GM21786 (cell line): ENCODE measurements at regions not wholly inside any gene's neighbourhood (a gene's known extent, or its start where the extent isn't known, plus 50 kb on each side); places are given as distances from the start of the nearest gene placed in this dataset.
A peak's percentile ranks its signal among the peaks of the same experiment; 100 is the strongest.
"Not testable (repeated sequence)": the region's sequence is repeated elsewhere in the genome, so short reads cannot be mapped to it uniquely, and the experiment has no call there.

Source experiments
- ATAC-seq: cut with Tn5 transposase; IDR thresholded peaks from one replicate; pipeline ENCODE4 v1.9.1; 2021; ENCODE audit not compliant: unreplicated experiment

DNA sequence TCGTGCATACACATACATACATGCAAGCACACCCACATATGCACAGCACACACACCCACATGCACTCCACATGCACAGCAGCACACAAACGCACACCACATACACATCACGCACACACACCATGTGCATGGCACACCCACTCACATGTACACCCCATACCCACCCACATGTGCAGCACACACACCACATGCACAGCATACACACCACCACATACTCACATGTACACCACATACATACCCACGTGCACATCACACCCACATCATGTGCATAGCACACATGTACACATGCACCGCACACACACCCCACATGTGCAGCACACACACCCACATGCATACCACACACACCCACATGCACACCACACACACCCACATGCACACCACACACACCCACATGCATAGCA is 132.0 kb upstream of the RGPD4 start:
- no peak for ATAC-seq

DNA sequence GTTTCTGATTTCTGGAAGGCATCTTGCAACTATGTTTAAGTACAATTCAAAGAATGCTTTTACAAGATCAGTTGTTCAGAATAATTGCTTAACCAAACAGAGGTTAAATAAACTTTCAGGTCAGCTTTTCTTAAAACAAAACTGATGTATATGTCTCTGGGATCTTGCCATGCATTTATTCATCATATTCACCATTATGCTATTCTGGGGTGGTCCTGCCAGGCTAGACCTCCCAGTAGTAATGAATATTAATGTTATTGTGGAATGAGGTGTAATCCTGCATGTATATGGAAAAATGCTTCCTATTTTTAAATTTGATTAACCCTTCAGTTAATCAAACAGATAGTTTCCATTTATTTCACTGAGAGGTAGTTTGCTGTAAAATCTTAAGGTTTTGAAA is 129.3 kb upstream of the RGPD4 start:
- no peak for ATAC-seq

DNA sequence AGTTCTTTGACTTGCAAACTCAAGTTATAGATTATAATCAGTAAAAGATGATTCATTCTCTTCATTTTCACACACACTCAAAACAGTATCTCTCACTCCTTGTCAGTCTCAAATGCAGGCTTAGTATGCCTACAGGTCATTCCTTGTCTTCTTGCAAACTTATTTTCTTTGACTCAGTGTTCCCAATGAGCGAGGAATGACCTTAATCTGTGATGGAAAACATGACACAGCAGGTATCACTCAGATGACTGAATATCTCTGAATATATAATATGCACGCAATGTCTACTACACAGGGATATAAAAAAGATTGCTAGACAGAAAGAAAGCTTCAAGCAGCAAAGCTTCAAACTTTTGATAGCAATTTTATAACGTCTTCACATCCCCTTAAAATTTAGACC is 127.8 kb upstream of the RGPD4 start:
- ATAC-seq = no peak

DNA sequence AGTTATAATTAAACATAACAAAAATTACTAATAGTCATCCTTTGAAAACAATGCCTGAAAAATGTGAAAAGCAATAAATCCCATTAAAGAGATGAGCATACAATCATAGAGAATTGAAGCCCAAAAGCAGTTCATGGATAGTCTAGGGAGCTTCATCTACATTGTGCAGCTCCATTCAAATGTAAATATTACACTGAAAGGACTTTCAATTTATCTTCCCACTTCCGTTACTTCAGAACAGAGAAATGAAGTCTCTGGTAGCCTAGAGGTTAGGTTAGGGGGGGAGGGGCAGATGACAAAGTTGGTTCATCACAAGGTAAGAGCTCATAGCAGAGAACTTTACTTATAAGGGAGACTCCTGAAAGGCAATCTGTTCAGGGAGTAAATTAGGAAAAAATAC is 126.6 kb upstream of the RGPD4 start:
- no peak for ATAC-seq

DNA sequence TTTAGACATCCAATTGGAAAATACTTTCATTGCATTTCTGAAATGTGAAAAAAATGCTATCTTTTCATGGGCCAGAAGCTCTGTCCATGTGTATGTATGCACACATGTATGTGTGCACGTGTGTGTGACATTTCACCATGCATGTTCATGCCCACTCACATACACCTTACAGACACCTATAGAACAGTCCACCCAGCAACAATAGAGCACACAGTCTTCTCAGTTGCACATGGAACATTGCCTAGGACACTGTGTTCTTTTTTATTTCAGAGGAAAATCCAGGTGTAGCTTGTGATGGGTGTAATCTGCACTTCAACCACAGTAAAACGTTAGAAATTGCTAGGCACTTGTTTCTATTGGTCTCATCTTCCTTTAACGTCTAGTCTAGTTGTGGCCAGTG is 114.8 kb upstream of the RGPD4 start:
- ATAC-seq = no peak

DNA sequence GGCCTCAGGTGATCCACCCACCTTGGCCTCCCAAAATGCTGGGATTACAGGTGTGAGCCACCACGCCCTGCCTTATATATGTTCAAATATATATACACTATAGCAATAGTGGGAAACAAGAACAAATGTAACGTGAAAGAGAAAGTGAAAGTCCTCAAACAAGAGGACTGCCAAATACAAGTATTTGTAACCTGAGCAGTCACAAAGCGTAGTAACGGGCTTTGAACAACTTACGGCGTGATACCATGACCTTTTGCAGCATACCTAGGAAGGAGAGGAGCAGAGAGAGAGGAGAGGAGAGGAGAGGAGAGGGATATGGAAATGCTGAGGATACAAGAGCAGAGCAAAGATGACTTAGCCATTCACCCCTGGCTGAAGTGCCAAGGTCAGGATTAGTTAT is 113.8 kb upstream of the RGPD4 start:
- peak; percentile 84 for ATAC-seq

DNA sequence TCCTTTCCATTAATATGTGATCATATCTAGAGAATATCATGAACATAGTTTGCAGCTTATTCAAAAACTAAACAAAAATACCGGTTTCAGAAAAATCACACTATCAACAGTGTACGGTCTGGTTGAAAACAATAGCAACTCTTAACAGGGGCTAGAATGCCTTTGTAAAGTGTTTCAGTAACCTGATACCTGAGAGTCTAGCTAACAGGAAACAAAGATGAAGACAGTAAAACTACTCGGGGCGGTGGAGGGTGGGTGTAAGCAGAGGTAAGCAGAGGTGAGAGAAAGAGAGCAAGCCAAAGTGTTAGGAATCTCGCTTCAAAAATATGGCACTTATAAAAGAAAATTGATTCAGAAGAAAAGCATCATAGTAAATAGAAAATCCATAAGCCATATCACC is 109.0 kb upstream of the RGPD4 start:
- no peak for ATAC-seq

DNA sequence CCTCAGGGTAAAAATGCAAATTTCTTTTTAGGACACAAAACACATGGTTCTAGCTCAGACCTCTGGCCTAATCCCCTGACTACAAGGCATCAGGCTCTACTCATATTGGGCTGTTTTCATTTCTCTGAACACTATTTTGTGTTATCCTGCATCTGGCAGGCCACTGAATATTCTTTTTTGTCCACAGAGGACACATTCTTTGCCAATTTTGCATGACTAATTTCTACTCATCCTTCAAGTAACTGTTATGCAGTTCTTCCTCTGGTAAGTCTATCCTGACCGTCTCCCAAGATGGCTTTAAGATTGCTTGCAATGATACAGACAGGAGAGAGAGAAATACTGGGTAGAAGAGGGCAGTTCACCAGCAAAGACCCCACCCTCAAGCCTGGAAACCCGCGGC is 107.6 kb upstream of the RGPD4 start:
- no peak for ATAC-seq

DNA sequence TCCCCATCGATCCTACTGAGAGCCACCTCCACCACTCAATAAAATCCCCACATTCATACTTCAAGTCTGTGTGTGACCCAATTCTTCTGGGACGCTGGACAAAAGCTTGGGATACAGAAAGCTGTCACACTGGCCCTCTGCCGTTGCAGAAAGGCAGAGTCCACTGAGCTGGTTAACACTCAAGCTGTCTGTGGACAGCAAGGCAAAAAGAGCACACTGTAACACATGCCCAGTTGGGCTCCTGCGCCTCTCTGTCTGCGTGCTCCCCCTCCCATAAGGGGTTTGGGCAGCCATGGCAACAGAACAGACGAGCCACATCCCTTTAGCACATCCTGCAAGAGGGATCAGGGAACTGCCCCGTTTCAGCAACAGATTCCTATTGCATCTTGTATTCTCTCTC is 106.9 kb upstream of the RGPD4 start:
- ATAC-seq = no peak

DNA sequence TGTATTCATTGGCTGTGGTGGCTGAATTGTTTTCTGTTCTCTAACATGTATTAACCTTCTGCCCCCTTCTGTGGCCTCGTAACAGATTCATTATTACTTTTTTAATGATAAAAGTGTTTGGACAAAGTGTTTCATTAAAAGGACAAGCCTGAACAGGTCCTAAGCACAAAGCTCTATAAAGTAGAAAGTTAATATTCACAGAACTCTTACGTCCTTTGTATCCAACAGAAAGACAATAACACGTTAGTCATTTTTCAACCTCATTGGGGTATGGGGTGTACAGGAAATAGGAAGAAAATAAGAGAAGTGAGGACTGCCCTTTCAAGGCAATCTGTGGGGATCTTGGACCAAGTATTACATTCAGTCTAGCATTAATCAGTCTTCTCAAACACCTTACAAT is 105.5 kb upstream of the RGPD4 start:
- ATAC-seq = no peak

DNA sequence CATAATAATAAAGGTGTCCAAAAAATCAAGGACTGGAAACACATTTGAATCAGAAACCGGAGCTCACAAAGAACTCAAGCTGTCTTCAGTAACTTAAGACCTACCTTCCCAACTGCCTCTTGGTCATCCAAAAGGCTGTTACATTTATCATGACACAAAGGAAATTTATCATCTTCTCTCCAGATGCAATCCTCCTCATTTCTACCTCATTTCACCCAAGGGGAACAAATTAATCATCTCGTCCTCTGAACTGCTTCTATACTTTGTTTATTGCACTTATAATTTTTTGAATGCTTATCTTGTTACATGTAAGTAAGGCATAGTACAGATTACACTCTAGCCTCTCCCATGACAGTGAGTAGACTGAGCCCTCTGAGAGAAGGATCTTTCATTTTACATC is 105.1 kb upstream of the RGPD4 start:
- no peak for ATAC-seq

DNA sequence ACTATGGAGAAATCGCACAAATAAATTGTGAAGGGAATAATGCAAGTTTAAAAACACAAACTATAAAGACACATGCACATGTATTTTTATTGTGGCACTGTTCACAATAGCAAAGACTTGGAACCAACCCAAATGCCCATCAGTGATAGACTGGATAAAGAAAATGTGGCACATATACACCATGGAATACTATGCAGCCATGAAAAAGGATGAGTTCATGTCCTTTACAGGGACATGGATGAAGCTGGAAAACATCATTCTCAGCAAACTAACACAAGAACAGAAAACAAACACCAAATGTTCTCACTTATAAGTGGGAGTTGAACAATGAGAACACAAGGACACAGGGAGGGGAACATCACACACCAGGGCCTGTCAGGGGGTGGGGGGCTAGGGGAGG is 100.9 kb upstream of the RGPD4 start:
- ATAC-seq = not testable (repeated sequence)

DNA sequence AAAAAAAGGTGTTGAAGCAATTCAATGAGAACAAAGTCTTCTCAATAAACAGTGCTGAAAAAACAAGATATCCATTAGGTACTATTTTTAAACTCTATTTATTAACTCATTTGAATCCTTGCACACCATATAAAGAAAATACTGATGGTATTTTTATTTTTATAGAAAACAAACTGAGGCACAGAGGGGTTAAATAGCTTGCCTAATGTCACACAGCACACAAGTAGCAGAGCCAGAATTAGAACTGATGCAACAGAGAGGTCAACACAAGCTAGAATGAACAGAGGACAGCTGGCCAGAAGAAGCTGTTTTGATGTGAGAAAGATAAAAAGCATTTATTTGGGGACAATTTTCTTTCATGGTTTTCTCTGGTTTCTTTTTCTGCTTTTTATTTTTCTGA is 99.4 kb upstream of the RGPD4 start:
- ATAC-seq = no peak

DNA sequence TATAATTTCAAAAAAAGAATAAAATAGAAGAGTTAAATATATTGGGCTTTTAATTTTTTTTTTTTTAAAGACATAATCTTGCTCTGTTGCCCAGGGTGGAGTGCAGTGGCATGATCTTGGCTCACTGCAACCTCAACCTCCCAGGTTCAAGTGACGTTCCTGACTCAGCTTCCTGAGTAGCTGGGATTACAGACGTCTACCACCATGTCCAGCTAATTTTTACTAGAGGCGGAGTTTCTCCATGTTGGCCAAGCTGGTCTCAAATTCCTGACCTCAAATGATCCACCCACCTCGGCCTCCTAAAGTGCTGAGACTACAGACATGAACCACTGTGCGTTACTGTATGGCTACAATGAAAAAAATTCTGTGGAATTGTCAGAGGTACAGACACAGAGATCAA is 98.1 kb upstream of the RGPD4 start:
- ATAC-seq = no peak

DNA sequence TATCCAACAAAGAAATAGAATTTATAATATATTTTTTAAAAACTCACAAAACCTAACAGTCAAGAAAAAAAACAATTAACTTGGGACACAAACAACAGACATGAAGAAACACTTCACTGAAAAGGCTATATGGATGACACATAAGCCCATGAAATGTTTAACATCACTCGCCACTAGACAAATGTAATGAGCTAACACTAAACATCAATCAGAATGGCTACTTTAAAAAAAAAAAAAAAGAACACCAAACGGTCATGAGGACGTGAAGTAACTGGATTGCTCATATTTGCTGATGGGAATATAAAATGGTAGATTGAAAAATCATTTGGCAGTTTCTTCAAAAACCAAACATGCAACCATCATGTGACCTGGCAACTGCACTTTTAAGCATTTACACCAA is 97.3 kb upstream of the RGPD4 start:
- no peak for ATAC-seq

DNA sequence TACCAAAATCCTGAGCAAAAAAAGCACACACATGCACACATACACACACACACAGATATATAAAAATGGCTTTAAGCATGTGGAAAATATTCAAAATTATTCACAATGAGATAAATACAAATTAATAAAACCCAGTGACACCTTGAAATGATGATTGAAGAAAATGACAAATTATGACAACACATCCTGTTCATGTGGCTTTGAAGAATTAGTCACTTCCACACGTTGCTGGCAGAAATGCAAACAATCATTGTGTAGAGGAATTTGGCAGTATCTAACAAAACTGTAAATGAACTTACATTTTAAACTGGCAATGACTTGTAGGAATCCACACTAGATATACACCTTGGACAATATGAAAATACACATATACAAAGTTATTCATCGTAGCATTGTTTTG is 95.8 kb upstream of the RGPD4 start:
- no peak for ATAC-seq

DNA sequence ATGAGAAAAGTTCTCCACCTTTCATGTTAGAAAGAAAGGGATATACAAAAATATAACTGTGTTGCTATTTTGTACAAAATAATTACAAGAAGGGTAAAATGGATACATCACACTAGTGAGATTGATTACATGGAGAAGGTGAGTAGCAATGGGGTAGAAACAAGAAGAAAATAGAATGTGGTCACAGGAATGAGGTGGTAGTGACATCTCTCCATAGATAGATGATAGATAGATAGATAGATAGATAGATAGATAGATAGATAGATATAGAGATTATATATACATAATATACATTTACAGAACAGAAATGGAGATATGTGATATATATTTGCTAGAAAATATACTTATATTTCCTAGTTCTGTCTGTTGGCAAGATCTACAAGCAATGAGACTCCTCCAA is 95.3 kb upstream of the RGPD4 start:
- no peak for ATAC-seq

DNA sequence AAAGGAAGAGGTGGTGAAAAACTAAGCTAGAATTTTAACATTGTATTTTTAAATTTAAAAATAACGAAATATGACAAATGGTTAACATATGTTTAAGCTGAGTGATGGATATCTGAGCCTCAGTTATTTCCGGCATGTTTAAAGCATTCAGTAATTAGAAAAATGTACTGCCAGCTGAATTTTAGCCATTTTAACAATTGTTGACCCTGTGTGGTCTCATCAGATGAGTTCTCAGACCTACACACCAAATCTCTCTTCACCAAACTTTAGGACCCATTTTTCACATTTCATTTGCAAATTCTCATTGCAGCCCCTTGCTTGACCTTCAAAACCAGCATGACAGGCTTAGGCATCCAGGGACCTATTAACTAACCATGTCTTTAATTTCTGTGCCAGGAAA is 91.5 kb upstream of the RGPD4 start:
- ATAC-seq = no peak

DNA sequence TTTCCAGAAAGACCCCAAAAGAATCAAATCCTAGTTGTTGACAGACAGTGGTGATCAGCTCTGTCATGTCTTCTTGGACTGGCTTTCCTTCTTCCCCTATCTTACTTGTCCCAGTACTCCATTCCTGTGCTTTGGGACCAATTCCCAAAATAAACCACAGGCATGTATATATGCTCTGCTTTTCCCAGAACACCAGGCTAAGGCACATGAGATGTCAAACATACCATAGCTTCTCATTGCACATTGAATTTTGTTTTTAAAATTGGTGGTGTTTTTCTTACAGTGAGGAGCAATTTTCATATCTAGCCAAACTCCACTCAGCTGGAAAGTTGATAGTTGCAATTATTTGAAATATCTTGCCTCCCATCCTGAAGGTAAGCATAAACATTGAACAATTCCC is 88.9 kb upstream of the RGPD4 start:
- no peak for ATAC-seq

DNA sequence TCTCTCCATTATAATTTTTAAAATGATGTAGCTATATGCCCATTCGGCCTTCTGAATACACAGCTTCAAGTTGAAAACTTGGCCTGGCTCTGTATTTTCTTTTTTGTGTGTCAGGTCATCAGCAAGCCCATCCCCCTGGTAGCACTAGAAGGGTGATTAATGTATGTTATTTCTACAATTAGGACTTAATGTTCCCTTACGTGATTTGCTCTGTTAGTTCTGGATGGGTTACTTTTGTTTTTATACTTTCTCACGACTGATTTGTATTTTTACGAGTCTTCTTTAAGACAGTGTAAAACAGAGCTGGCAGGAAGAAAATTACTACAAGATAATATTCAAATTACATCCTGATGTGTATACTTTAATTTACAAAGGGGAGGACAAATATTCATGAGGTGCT is 88.4 kb upstream of the RGPD4 start:
- ATAC-seq = no peak

DNA sequence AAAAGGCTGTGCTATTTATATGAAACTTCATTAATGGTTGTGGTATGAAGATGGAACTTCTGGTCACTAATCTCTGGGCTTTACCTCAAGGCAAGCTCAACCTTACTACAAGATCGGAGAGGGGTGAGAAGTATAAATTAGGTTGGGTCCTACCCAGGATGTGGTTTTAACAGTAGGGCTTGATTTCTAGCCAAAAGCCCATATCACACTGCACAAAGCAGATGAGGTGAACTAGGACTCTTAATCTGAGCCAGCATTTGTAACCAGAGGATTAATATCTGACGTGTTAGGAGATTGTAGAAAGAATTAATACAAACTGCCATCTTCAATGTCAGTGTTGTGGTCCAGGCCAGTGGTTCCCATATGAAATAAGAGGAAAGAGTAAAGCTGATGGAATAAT is 86.4 kb upstream of the RGPD4 start:
- no peak for ATAC-seq

DNA sequence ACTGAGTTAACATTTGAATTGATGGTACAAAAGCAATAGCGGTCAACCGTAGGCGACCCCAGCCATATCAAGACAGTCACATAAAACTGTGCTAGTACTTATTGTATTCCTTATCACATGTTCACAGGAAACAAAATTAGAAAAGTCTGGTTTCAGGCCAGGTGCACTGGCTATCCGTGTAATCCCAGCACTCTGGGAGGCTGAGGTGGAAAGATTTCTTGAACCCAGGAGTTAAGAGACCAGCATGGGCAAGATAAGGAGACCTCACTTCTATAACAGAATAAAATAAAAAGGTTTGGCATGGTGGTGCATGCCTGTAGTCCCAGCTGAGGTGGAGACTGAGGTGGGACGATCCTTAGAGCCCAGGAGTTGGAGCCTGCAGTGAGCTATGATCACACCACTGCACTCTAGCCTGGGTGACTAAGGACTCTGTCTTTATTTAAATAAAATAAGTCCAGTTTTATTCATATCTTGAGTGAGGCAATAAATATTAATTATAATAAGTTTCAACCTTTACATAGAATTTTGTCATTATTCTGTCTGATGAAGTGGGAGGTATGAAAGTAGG is 84.1 kb upstream of the RGPD4 start:
- ATAC-seq = no peak

DNA sequence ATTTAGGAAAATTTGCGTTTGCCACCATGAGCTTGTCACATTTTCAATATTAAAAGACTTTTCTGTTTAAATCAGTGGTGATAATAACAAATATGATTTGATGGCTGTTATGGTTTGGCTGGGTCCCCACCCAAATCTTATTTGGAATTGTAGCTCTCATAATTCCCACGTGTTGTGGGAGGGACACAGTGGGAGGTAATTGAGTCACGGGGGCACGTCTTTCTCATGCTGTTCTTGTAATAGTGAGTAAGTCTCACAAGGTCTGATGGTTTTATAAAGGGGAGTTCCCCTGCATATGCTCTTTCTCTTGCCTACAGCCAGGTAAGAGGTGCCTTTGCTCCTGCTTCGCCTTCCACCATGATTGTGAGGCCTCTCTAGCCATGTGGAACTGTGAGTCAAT is 83.4 kb upstream of the RGPD4 start:
- no peak for ATAC-seq

DNA sequence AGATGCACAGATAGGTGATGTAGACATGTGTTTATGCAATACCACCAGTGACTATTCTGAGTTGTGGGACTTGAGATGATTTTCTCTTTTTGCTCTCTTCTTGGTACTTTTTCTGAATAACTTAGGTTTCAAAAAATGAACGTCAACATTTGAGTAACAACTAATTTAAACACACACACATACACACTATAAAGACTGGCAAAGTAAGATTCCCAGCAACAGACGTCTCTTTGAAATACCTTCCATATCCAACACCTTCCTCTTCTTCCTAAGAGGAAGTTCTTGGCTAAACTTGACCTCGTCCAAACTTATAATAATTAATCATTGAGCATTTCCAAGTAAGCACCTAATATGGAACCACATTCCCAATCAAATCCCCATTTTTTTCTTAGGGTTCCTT is 81.6 kb upstream of the RGPD4 start:
- no peak for ATAC-seq
